Right kidney (tissue), 1 donor: ENCODE measurements at regions not wholly inside any gene's neighbourhood (a gene's known extent, or its start where the extent isn't known, plus 50 kb on each side); places are given as distances from the start of the nearest gene placed in this dataset.
"Not testable (repeated sequence)": the region's sequence is repeated elsewhere in the genome, so short reads cannot be mapped to it uniquely, and the experiment has no call there.

Source experiments
- DNase-seq: peaks from one replicate; pipeline ENCODE4 v3.0.0-alpha.2; 2016

- DNase-seq = no peak
Observed at GRCh38 chrX:131356725-131357124, 67.6 kb upstream of the IGSF1 start.

GRCh38 chrX:131359611-131360010 lies 70.5 kb upstream of the IGSF1 start:
- DNase-seq = no peak

GRCh38 chrX:131365766-131366165 lies 76.7 kb upstream of the IGSF1 start:
- no peak for DNase-seq

- DNase-seq = peak; percentile 4
Observed at GRCh38 chrX:131366407-131366806, 77.3 kb upstream of the IGSF1 start.

- no peak for DNase-seq
Observed at GRCh38 chrX:131388293-131388692, 99.2 kb upstream of the IGSF1 start.

GRCh38 chrX:131392666-131393065 lies 103.6 kb upstream of the IGSF1 start:
- DNase-seq = no peak

GRCh38 chrX:131393426-131393825 lies 104.3 kb upstream of the IGSF1 start:
- no peak for DNase-seq

- DNase-seq = no peak
Observed at GRCh38 chrX:131394384-131394783, 105.3 kb upstream of the IGSF1 start.

GRCh38 chrX:131397891-131398290 lies 108.8 kb upstream of the IGSF1 start:
- no peak for DNase-seq

GRCh38 chrX:131399678-131400428 lies 110.7 kb upstream of the IGSF1 start:
- no peak for DNase-seq

GRCh38 chrX:131402124-131402811 lies 113.2 kb upstream of the IGSF1 start:
- DNase-seq = no peak

GRCh38 chrX:131405497-131405896 lies 116.4 kb upstream of the IGSF1 start:
- no peak for DNase-seq

GRCh38 chrX:131424895-131425294 lies 119.0 kb upstream of the OR13H1 start:
- DNase-seq = no peak

GRCh38 chrX:131430465-131430864 lies 113.4 kb upstream of the OR13H1 start:
- not testable (repeated sequence) for DNase-seq

GRCh38 chrX:131441033-131441432 lies 102.8 kb upstream of the OR13H1 start:
- no peak for DNase-seq

GRCh38 chrX:131445955-131446354 lies 97.9 kb upstream of the OR13H1 start:
- no peak for DNase-seq

GRCh38 chrX:131461855-131462254 lies 82.0 kb upstream of the OR13H1 start:
- not testable (repeated sequence) for DNase-seq

GRCh38 chrX:131473809-131474208 lies 70.1 kb upstream of the OR13H1 start:
- DNase-seq = not testable (repeated sequence)

GRCh38 chrX:131477498-131477897 lies 66.4 kb upstream of the OR13H1 start:
- no peak for DNase-seq
